Mesendoderm (in vitro differentiated cells): ENCODE measurements at regions not wholly inside any gene's neighbourhood (a gene's known extent, or its start where the extent isn't known, plus 50 kb on each side); places are given as distances from the start of the nearest gene placed in this dataset.

Experiments
- DNase-seq: peaks from one replicate; pipeline ENCODE4 v3.0.0; 2013
- H2AK5ac ChIP-seq: 2 replicates; pipeline ENCODE4 v1.6.1; 2013; ENCODE audit warnings: low read length, inconsistent platforms
- H2BK120ac ChIP-seq: 2 replicates; pipeline ENCODE4 v1.6.1; 2013; ENCODE audit warnings: low read depth, mild to moderate bottlenecking, low read length, moderate library complexity, mixed read lengths
- H2BK15ac ChIP-seq: replicated peaks from 2 replicates; pipeline ENCODE4 v1.6.1; 2013; ENCODE audit warnings: low read depth, mild to moderate bottlenecking, moderate library complexity
- H2BK5ac ChIP-seq: 2 replicates; pipeline ENCODE4 v1.6.1; 2013; ENCODE audit warnings: low read length, inconsistent platforms
- H3K18ac ChIP-seq: 2 replicates; pipeline ENCODE4 v1.6.1; 2013; ENCODE audit warnings: mild to moderate bottlenecking, low read length, mixed read lengths
- H3K23ac ChIP-seq: one replicate; pipeline ENCODE4 v1.6.1; 2013; ENCODE audit warnings: low read length
- H3K27ac ChIP-seq: 2 replicates; pipeline ENCODE4 v1.5.1; 2013; ENCODE audit warnings: low read depth, mild to moderate bottlenecking, inconsistent platforms, low read length, moderate library complexity
- H3K27me3 ChIP-seq: 2 replicates; pipeline ENCODE4 v1.6.1; 2013; ENCODE audit warnings: low read length, control low read depth, mild to moderate bottlenecking, inconsistent platforms; ENCODE audit not compliant: insufficient read depth, poor library complexity
- H3K36me3 ChIP-seq: 2 replicates; pipeline ENCODE4 v1.6.1; 2013; ENCODE audit warnings: low read length, inconsistent platforms; ENCODE audit not compliant: control insufficient read depth, insufficient read depth
- H3K4ac ChIP-seq: one replicate; pipeline ENCODE4 v1.6.1; 2013; ENCODE audit warnings: low read depth, mild to moderate bottlenecking, low read length, moderate library complexity
- H3K4me1 ChIP-seq: 2 replicates; pipeline ENCODE4 v1.6.1; 2013; ENCODE audit warnings: low read depth, low read length, inconsistent platforms; ENCODE audit not compliant: control insufficient read depth
- H3K4me2 ChIP-seq: 2 replicates; pipeline ENCODE4 v1.6.1; 2013; ENCODE audit warnings: low read length
- H3K4me3 ChIP-seq: 2 replicates; pipeline ENCODE4 v1.5.1; 2013; ENCODE audit warnings: mild to moderate bottlenecking, low read length
- H3K56ac ChIP-seq: one replicate; pipeline ENCODE4 v1.6.1; 2013; ENCODE audit warnings: low read length
- H3K79me1 ChIP-seq: 2 replicates; pipeline ENCODE4 v1.6.1; 2013; ENCODE audit warnings: low read length, inconsistent platforms
- H3K79me2 ChIP-seq: 2 replicates; pipeline ENCODE4 v1.6.1; 2013; ENCODE audit warnings: mild to moderate bottlenecking, low read length; ENCODE audit not compliant: control insufficient read depth, insufficient read depth
- H3K9ac ChIP-seq: 2 replicates; pipeline ENCODE4 v1.6.1; 2013; ENCODE audit warnings: low read length, inconsistent platforms
- H4K5ac ChIP-seq: one replicate; pipeline ENCODE4 v1.6.1; 2013; ENCODE audit warnings: low read length
- H4K8ac ChIP-seq: one replicate; pipeline ENCODE4 v1.6.1; 2013; ENCODE audit warnings: low read depth, mild to moderate bottlenecking, control low read depth, low read length, moderate library complexity
- WGBS: extraction: QIAGEN DNeasy Blood & Tissue Kit; methylation state at CpG from one replicate; pipeline ENCODE4 v1.1.7; 2013; ENCODE audit warnings: low lambda C conversion rate, missing lambda C conversion rate; ENCODE audit not compliant: insufficient coverage; ENCODE audit errors: extremely low coverage; 5-methylcytosine and 5-hydroxymethylcytosine counted together

- H3K4me1 ChIP-seq: no peaks in the 10 kb centered on the region
- H3K56ac ChIP-seq: no peak overlapping the region
- H3K27me3 ChIP-seq: no peaks in the 10 kb centered on the region
- H4K8ac ChIP-seq: no peak overlapping the region
- no peak overlapping the region for H3K23ac ChIP-seq
- H2AK5ac ChIP-seq: no peak overlapping the region
- no peak overlapping the region for H2BK15ac ChIP-seq
- no peaks in the 10 kb centered on the region for H3K79me1 ChIP-seq
- no peak overlapping the region for H3K4ac ChIP-seq
- no peak for DNase-seq
- no peak overlapping the region for H2BK5ac ChIP-seq
- H4K5ac ChIP-seq: no peak overlapping the region
- H3K4me2 ChIP-seq: no peak overlapping the region
- H3K9ac ChIP-seq: no peak overlapping the region
- no peak overlapping the region for H3K4me3 ChIP-seq
- no peak overlapping the region for H3K27ac ChIP-seq
- WGBS: no CpG with 5 or more reads among the region's 2 CpGs
- no peaks in the 10 kb centered on the region for H3K79me2 ChIP-seq
- H2BK120ac ChIP-seq: no peak overlapping the region
- no peaks in the 10 kb centered on the region for H3K36me3 ChIP-seq
- H3K18ac ChIP-seq: no peak overlapping the region
Measured at GRCh38 chr2:150690261-150690660, 202.8 kb upstream of the RND3 start.

DNA sequence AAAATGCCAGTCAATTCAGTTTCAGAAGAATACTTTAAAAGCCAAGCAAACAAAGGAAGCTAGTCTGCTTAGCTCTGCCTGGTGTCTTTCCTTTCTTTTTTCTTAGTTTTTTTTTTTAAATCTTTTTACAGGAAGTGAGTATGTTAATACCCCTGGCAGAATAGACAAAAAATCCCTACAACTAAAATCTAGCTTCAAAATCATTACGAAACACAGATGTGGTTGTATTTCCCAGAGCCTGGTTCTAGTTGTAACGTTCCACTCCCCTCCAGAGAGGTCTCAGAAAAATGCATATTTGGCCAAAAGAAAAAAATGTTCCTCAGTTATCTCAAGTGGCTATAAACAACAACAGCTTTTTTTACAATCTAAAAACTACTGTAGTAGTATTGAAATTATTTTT lies 202.1 kb upstream of the RND3 start:
- H3K56ac ChIP-seq: no peak overlapping the region
- no peak overlapping the region for H4K5ac ChIP-seq
- no peaks in the 10 kb centered on the region for H3K79me2 ChIP-seq
- WGBS: no CpG with 5 or more reads among the region's 2 CpGs
- no peak overlapping the region for H3K4me3 ChIP-seq
- no peak overlapping the region for H3K9ac ChIP-seq
- no peaks in the 10 kb centered on the region for H3K27me3 ChIP-seq
- H3K23ac ChIP-seq: no peak overlapping the region
- no peaks in the 10 kb centered on the region for H3K36me3 ChIP-seq
- no peak overlapping the region for H4K8ac ChIP-seq
- no peak overlapping the region for H2AK5ac ChIP-seq
- H3K4me1 ChIP-seq: no peaks in the 10 kb centered on the region
- no peak overlapping the region for H2BK15ac ChIP-seq
- no peak overlapping the region for H2BK120ac ChIP-seq
- H3K27ac ChIP-seq: no peak overlapping the region
- H3K4me2 ChIP-seq: no peak overlapping the region
- no peaks in the 10 kb centered on the region for H3K79me1 ChIP-seq
- H3K4ac ChIP-seq: no peak overlapping the region
- no peak for DNase-seq
- no peak overlapping the region for H2BK5ac ChIP-seq
- H3K18ac ChIP-seq: no peak overlapping the region

DNA sequence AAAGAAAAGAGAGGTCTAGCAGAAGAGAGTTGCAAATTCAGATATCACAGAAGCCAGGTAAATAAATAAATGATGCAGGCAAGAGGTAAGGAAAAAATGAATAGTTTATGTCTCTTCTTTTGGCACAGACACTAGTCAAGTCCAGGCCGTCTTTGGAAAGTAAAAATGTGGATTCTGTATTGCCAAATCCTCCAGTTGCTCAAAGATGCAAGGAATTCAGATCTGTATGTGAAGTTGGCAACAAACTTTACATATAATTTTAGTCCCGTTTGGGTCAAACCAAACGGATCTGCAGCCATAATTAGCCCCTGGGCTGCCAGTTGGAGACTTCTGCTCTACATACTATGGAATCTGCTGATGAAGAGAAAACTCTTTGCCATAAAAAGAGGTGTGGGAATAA lies 200.5 kb upstream of the RND3 start:
- no peaks in the 10 kb centered on the region for H3K79me1 ChIP-seq
- no peak overlapping the region for H3K4ac ChIP-seq
- H3K23ac ChIP-seq: no peak overlapping the region
- H3K27me3 ChIP-seq: no peaks in the 10 kb centered on the region
- H2BK120ac ChIP-seq: no peak overlapping the region
- no peak overlapping the region for H2AK5ac ChIP-seq
- H3K9ac ChIP-seq: no peak overlapping the region
- H2BK5ac ChIP-seq: no peak overlapping the region
- DNase-seq: no peak
- no peak overlapping the region for H4K8ac ChIP-seq
- no peak overlapping the region for H3K56ac ChIP-seq
- no peak overlapping the region for H3K18ac ChIP-seq
- H4K5ac ChIP-seq: no peak overlapping the region
- H2BK15ac ChIP-seq: no peak overlapping the region
- no peak overlapping the region for H3K4me2 ChIP-seq
- H3K36me3 ChIP-seq: no peaks in the 10 kb centered on the region
- no CpG with 5 or more reads among the region's 3 CpGs for WGBS
- H3K4me3 ChIP-seq: no peak overlapping the region
- H3K27ac ChIP-seq: no peak overlapping the region
- no peaks in the 10 kb centered on the region for H3K79me2 ChIP-seq
- no peaks in the 10 kb centered on the region for H3K4me1 ChIP-seq

GRCh38 chr2:150686391-150686790 lies 198.9 kb upstream of the RND3 start:
- Histone ChIP-seq H3K27ac (no peak overlapping the region), H2AK5ac (no peak overlapping the region), H2BK15ac (no peak overlapping the region), H3K56ac (no peak overlapping the region), H3K23ac (no peak overlapping the region), H3K27me3 (no peaks in the 10 kb centered on the region), H3K4me3 (no peak overlapping the region), H3K4me1 (no peaks in the 10 kb centered on the region), H4K5ac (no peak overlapping the region), H3K79me1 (no peaks in the 10 kb centered on the region), H3K4me2 (no peak overlapping the region), H3K4ac (no peak overlapping the region), H3K36me3 (no peaks in the 10 kb centered on the region), H2BK5ac (no peak overlapping the region), H3K79me2 (no peaks in the 10 kb centered on the region), H2BK120ac (no peak overlapping the region), H4K8ac (no peak overlapping the region), H3K9ac (no peak overlapping the region), H3K18ac (no peak overlapping the region)
- WGBS: no CpG with 5 or more reads among the region's 1 CpG
- DNase-seq: no peak

DNA sequence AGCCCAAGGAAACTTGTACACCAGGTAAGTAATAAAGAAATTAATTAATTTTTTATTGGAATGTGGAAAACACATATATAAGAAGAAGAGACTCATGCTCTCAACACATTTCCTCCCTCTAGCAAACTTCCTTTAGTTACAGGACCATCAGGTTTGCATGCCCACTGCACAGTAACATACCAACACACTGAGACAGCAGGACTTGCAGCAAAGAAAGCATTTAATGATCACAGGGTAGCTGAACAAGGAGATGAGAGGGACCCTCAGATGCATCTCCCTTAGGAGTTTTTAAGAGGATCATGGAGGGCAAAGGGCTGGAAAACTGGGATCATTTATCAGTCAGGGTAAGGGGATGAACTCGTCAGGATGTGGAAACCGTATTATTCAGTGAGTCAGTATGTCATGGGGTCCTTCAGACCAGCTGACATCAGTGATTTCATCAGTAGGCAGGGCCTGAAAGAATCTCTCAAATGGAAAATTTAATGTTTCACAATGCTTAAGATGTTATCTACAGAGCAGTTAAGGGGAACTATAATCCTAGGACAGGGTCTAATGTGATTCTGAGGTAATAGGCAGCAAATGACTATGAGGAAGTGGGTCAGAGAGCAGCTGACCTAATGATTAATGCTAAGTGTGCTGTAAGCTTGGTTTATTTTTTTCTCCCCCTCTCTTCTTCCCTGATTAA lies 193.8 kb upstream of the RND3 start:
- H2BK120ac ChIP-seq: no peak overlapping the region

More for the DNA sequence above, 193.8 kb upstream of the RND3 start:
- Histone ChIP-seq H3K79me1 (no peaks in the 10 kb centered on the region), H2BK15ac (no peak overlapping the region), H3K4me1 (peaks cover 5% of the 10 kb centered on the region), H3K27me3 (no peaks in the 10 kb centered on the region), H3K23ac (no peak overlapping the region), H3K56ac (no peak overlapping the region), H3K4me2 (no peak overlapping the region), H2AK5ac (no peak overlapping the region), H3K4ac (no peak overlapping the region), H3K18ac (no peak overlapping the region), H3K9ac (no peak overlapping the region), H3K79me2 (no peaks in the 10 kb centered on the region), H4K5ac (no peak overlapping the region), H2BK5ac (no peak overlapping the region), H4K8ac (no peak overlapping the region), H3K4me3 (no peak overlapping the region), H3K36me3 (no peaks in the 10 kb centered on the region), H3K27ac (no peak overlapping the region)
- DNase-seq: peak; percentile 2
- no CpG with 5 or more reads among the region's 2 CpGs for WGBS
